ENCODE measurements at regions not wholly inside any gene's neighbourhood (a gene's known extent, or its start where the extent isn't known, plus 50 kb on each side); places are given as distances from the start of the nearest gene placed in this dataset.

- DNase-seq (ENCODE audit: extremely low read depth, low read depth): no peak
- TF ChIP-seq CTCF (IDR thresholded peaks at IDR 0.05; ENCODE audit: low read depth, low read length, missing control alignments): no peak
- H3K4me3 ChIP-seq (replicated peaks; ENCODE audit: low read depth, low read length): no peak overlapping the region
Observed at GRCh38 chr5:159820692-159821091, 95.6 kb upstream of the ADRA1B start.

- H3K4me3 ChIP-seq (replicated peaks; ENCODE audit: low read depth, low read length): no peak overlapping the region
- no peak for TF ChIP-seq CTCF (IDR thresholded peaks at IDR 0.05; ENCODE audit: low read depth, low read length, missing control alignments)
- DNase-seq (ENCODE audit: extremely low read depth, low read depth): no peak
Observed at GRCh38 chr5:159821461-159821940, 94.8 kb upstream of the ADRA1B start.

- no peak overlapping the region for H3K4me3 ChIP-seq (replicated peaks; ENCODE audit: low read depth, low read length)
- TF ChIP-seq CTCF (IDR thresholded peaks at IDR 0.05; ENCODE audit: low read depth, low read length, missing control alignments): no peak
- no peak for DNase-seq (ENCODE audit: extremely low read depth, low read depth)
Observed at GRCh38 chr5:159824188-159825161, 91.8 kb upstream of the ADRA1B start.

- H3K4me3 ChIP-seq (replicated peaks; ENCODE audit: low read depth, low read length): no peak overlapping the region
- no peak for DNase-seq (ENCODE audit: extremely low read depth, low read depth)
Observed at GRCh38 chr5:159825551-159826051, 90.7 kb upstream of the ADRA1B start.

GRCh38 chr5:159826351-159827214 lies 89.7 kb upstream of the ADRA1B start:
- H3K4me3 ChIP-seq (replicated peaks; ENCODE audit: low read depth, low read length): no peak overlapping the region
- peak; percentile 37 for DNase-seq (ENCODE audit: extremely low read depth, low read depth)
- TF ChIP-seq CTCF (IDR thresholded peaks at IDR 0.05; ENCODE audit: low read depth, low read length, missing control alignments): no peak

More at GRCh38 chr5:159825551-159826051, 90.7 kb upstream of the ADRA1B start:
- no peak for TF ChIP-seq CTCF (IDR thresholded peaks at IDR 0.05; ENCODE audit: low read depth, low read length, missing control alignments)

- no peak for DNase-seq (ENCODE audit: extremely low read depth, low read depth)
- no peak overlapping the region for H3K4me3 ChIP-seq (replicated peaks; ENCODE audit: low read depth, low read length)
- TF ChIP-seq CTCF (IDR thresholded peaks at IDR 0.05; ENCODE audit: low read depth, low read length, missing control alignments): no peak
Observed at GRCh38 chr5:159827861-159828260, 88.4 kb upstream of the ADRA1B start.
